ENCODE measurements at regions not wholly inside any gene's neighbourhood (a gene's known extent, or its start where the extent isn't known, plus 50 kb on each side); places are given as distances from the start of the nearest gene placed in this dataset.
"Not testable (repeated sequence)": the region's sequence is repeated elsewhere in the genome, so short reads cannot be mapped to it uniquely, and the experiment has no call there.

- no peaks in the 10 kb centered on the region for H3K27me3 ChIP-seq (replicated peaks; ENCODE audit: control insufficient read depth, insufficient read depth, low read length)
- no peak overlapping the region for H3K4me3 ChIP-seq (replicated peaks; ENCODE audit: low read depth, low read length)
- no peak for TF ChIP-seq CTCF (IDR thresholded peaks at IDR 0.05; ENCODE audit: insufficient read depth, low read length, poor library complexity, severe bottlenecking)
- no peaks in the 10 kb centered on the region for H3K36me3 ChIP-seq (ENCODE audit: control insufficient read depth, insufficient read depth, low read length)
- DNase-seq (ENCODE audit: extremely low read depth, insufficient read length), result no peak
Observed at GRCh38 chrX:27350476-27350875, 112.7 kb downstream of the PPP4R3C start.

- TF ChIP-seq CTCF (IDR thresholded peaks at IDR 0.05; ENCODE audit: insufficient read depth, low read length, poor library complexity, severe bottlenecking), result peak; percentile 80
- no peak overlapping the region for H3K4me3 ChIP-seq (replicated peaks; ENCODE audit: low read depth, low read length)
- no peak for DNase-seq (ENCODE audit: extremely low read depth, insufficient read length)
- no peaks in the 10 kb centered on the region for H3K36me3 ChIP-seq (ENCODE audit: control insufficient read depth, insufficient read depth, low read length)
- no peaks in the 10 kb centered on the region for H3K27me3 ChIP-seq (replicated peaks; ENCODE audit: control insufficient read depth, insufficient read depth, low read length)
Observed at GRCh38 chrX:27336466-27337091, 126.6 kb downstream of the PPP4R3C start.

- H3K36me3 ChIP-seq (ENCODE audit: control insufficient read depth, insufficient read depth, low read length), result no peaks in the 10 kb centered on the region
- TF ChIP-seq CTCF (IDR thresholded peaks at IDR 0.05; ENCODE audit: insufficient read depth, low read length, poor library complexity, severe bottlenecking), result no peak
- H3K27me3 ChIP-seq (replicated peaks; ENCODE audit: control insufficient read depth, insufficient read depth, low read length), result no peaks in the 10 kb centered on the region
- H3K4me3 ChIP-seq (replicated peaks; ENCODE audit: low read depth, low read length), result no peak overlapping the region
- DNase-seq (ENCODE audit: extremely low read depth, insufficient read length), result no peak
Observed at GRCh38 chrX:27321632-27322031, 141.5 kb downstream of the PPP4R3C start.

GRCh38 chrX:27309406-27309805, 153.7 kb downstream of the PPP4R3C start:
- H3K27me3 ChIP-seq (replicated peaks; ENCODE audit: control insufficient read depth, insufficient read depth, low read length), result no peaks in the 10 kb centered on the region
- DNase-seq (ENCODE audit: extremely low read depth, insufficient read length), result no peak
- H3K36me3 ChIP-seq (ENCODE audit: control insufficient read depth, insufficient read depth, low read length), result no peaks in the 10 kb centered on the region
- TF ChIP-seq CTCF (IDR thresholded peaks at IDR 0.05; ENCODE audit: insufficient read depth, low read length, poor library complexity, severe bottlenecking), result no peak
- no peak overlapping the region for H3K4me3 ChIP-seq (replicated peaks; ENCODE audit: low read depth, low read length)

GRCh38 chrX:27307546-27307945, 155.6 kb downstream of the PPP4R3C start:
- TF ChIP-seq CTCF (IDR thresholded peaks at IDR 0.05; ENCODE audit: insufficient read depth, low read length, poor library complexity, severe bottlenecking), result no peak
- H3K4me3 ChIP-seq (replicated peaks; ENCODE audit: low read depth, low read length), result no peak overlapping the region

GRCh38 chrX:27292552-27292951, 170.6 kb downstream of the PPP4R3C start:
- not testable (repeated sequence) for H3K4me3 ChIP-seq (replicated peaks; ENCODE audit: low read depth, low read length); H3K27me3 ChIP-seq (replicated peaks; ENCODE audit: control insufficient read depth, insufficient read depth, low read length); DNase-seq (ENCODE audit: extremely low read depth, insufficient read length); H3K36me3 ChIP-seq (ENCODE audit: control insufficient read depth, insufficient read depth, low read length)

More at GRCh38 chrX:27307546-27307945, 155.6 kb downstream of the PPP4R3C start:
- no peaks in the 10 kb centered on the region for H3K36me3 ChIP-seq (ENCODE audit: control insufficient read depth, insufficient read depth, low read length)
- no peaks in the 10 kb centered on the region for H3K27me3 ChIP-seq (replicated peaks; ENCODE audit: control insufficient read depth, insufficient read depth, low read length)
- DNase-seq (ENCODE audit: extremely low read depth, insufficient read length), result no peak
